Pons (tissue), 1 donor: ENCODE measurements at regions not wholly inside any gene's neighbourhood (a gene's known extent, or its start where the extent isn't known, plus 50 kb on each side); places are given as distances from the start of the nearest gene placed in this dataset.

Source experiments
- DNase-seq: peaks from one replicate; pipeline ENCODE4 v3.0.0-alpha.2; 2016; ENCODE audit warnings: low spot score

- DNase-seq = no peak
Observed at GRCh38 chr2:238688193-238689153, 159.4 kb upstream of the TWIST2 start.

- DNase-seq = no peak
Observed at GRCh38 chr2:238689331-238689730, 158.6 kb upstream of the TWIST2 start.

- DNase-seq = no peak
Observed at GRCh38 chr2:238689871-238690389, 158.0 kb upstream of the TWIST2 start.

- DNase-seq = no peak
Observed at GRCh38 chr2:238690511-238690910, 157.4 kb upstream of the TWIST2 start.

- DNase-seq = no peak
Observed at GRCh38 chr2:238691596-238692491, 156.0 kb upstream of the TWIST2 start.

- DNase-seq = no peak
Observed at GRCh38 chr2:238692562-238692961, 155.3 kb upstream of the TWIST2 start.

- no peak for DNase-seq
Observed at GRCh38 chr2:238693337-238694093, 154.4 kb upstream of the TWIST2 start.

- DNase-seq = no peak
Observed at GRCh38 chr2:238694136-238694755, 153.6 kb upstream of the TWIST2 start.

- no peak for DNase-seq
Observed at GRCh38 chr2:238694922-238695321, 153.0 kb upstream of the TWIST2 start.

- DNase-seq = peak; percentile 4
Observed at GRCh38 chr2:238695538-238695937, 152.3 kb upstream of the TWIST2 start.

GRCh38 chr2:238696331-238696730, 151.6 kb upstream of the TWIST2 start:
- DNase-seq = no peak

- DNase-seq = no peak
Observed at GRCh38 chr2:238696786-238697185, 151.1 kb upstream of the TWIST2 start.

GRCh38 chr2:238697193-238698071, 150.5 kb upstream of the TWIST2 start:
- no peak for DNase-seq

GRCh38 chr2:238698072-238698352, 149.9 kb upstream of the TWIST2 start:
- no peak for DNase-seq

GRCh38 chr2:238698451-238699306, 149.2 kb upstream of the TWIST2 start:
- no peak for DNase-seq

GRCh38 chr2:238699307-238700116, 148.4 kb upstream of the TWIST2 start:
- no peak for DNase-seq

GRCh38 chr2:238700117-238700457, 147.8 kb upstream of the TWIST2 start:
- DNase-seq = no peak

- DNase-seq = no peak
Observed at GRCh38 chr2:238700506-238701340, 147.2 kb upstream of the TWIST2 start.
